IPS-NIHi7 (cell line): ENCODE measurements at regions not wholly inside any gene's neighbourhood (a gene's known extent, or its start where the extent isn't known, plus 50 kb on each side); places are given as distances from the start of the nearest gene placed in this dataset.
"Not testable (repeated sequence)": the region's sequence is repeated elsewhere in the genome, so short reads cannot be mapped to it uniquely, and the experiment has no call there.

Experiments
- DNase-seq: peaks from one replicate; pipeline ENCODE4 v3.0.0; 2012; ENCODE audit warnings: mixed read lengths; ENCODE audit errors: extremely low spot score

- not testable (repeated sequence) for DNase-seq
Measured at GRCh38 chr7:149995369-149996026, 121.7 kb downstream of the ATP6V0E2 start.

GRCh38 chr7:150000780-150001599 is 127.2 kb downstream of the ATP6V0E2 start:
- DNase-seq = not testable (repeated sequence)

- DNase-seq = no peak
Measured at GRCh38 chr7:150003304-150003810, 129.6 kb downstream of the ATP6V0E2 start.

GRCh38 chr7:150003973-150004372 is 130.2 kb downstream of the ATP6V0E2 start:
- not testable (repeated sequence) for DNase-seq

GRCh38 chr7:150004843-150005242 is 131.1 kb downstream of the ATP6V0E2 start:
- not testable (repeated sequence) for DNase-seq

GRCh38 chr7:150009620-150010303 is 136.0 kb downstream of the ATP6V0E2 start:
- not testable (repeated sequence) for DNase-seq

GRCh38 chr7:150016651-150017189 is 143.0 kb downstream of the ATP6V0E2 start:
- not testable (repeated sequence) for DNase-seq

GRCh38 chr7:150020210-150020609 is 146.4 kb downstream of the ATP6V0E2 start:
- not testable (repeated sequence) for DNase-seq

- not testable (repeated sequence) for DNase-seq
Measured at GRCh38 chr7:150024550-150025490, 151.1 kb downstream of the ATP6V0E2 start.

GRCh38 chr7:150025802-150026201 is 152.0 kb downstream of the ATP6V0E2 start:
- DNase-seq = not testable (repeated sequence)

- DNase-seq = not testable (repeated sequence)
Measured at GRCh38 chr7:150028344-150029012, 154.7 kb downstream of the ATP6V0E2 start.

GRCh38 chr7:150029013-150029389 is 155.2 kb downstream of the ATP6V0E2 start:
- DNase-seq = not testable (repeated sequence)

- not testable (repeated sequence) for DNase-seq
Measured at GRCh38 chr7:150031733-150032132, 158.0 kb downstream of the ATP6V0E2 start.

GRCh38 chr7:150033711-150034110 is 159.9 kb downstream of the ATP6V0E2 start:
- not testable (repeated sequence) for DNase-seq

- not testable (repeated sequence) for DNase-seq
Measured at GRCh38 chr7:150035769-150036168, 162.0 kb downstream of the ATP6V0E2 start.

- DNase-seq = not testable (repeated sequence)
Measured at GRCh38 chr7:150039061-150039460, 165.3 kb downstream of the ATP6V0E2 start.

- not testable (repeated sequence) for DNase-seq
Measured at GRCh38 chr7:150042281-150042680, 168.5 kb downstream of the ATP6V0E2 start.

GRCh38 chr7:150044771-150045170 is 171.0 kb downstream of the ATP6V0E2 start:
- peak; percentile 28 for DNase-seq

- DNase-seq = not testable (repeated sequence)
Measured at GRCh38 chr7:150045596-150045995, 171.8 kb downstream of the ATP6V0E2 start.
